ENCODE measurements at regions not wholly inside any gene's neighbourhood (a gene's known extent, or its start where the extent isn't known, plus 50 kb on each side); places are given as distances from the start of the nearest gene placed in this dataset.

GRCh38 chr1:34371829-34372532 is 195.3 kb downstream of the C1orf94 start:
- no peak for ATAC-seq
- no peak overlapping the region for H3K27ac Mint-ChIP-seq
- no peaks in the 10 kb centered on the region for H3K9me3 Mint-ChIP-seq (ENCODE audit: low read depth)
- intact Hi-C loops (cut with DNase I, micrococcal nuclease) = no loop called here
- ChIA-PET POLR2A (no interaction called here), CTCF (no interaction called here)
- no peak overlapping the region for H3K4me3 Mint-ChIP-seq
- peaks cover 30% of the 10 kb centered on the region for H3K27me3 Mint-ChIP-seq
- no peaks in the 10 kb centered on the region for H3K36me3 Mint-ChIP-seq (ENCODE audit: low read depth)
- DNase-seq = no peak
- H3K4me1 Mint-ChIP-seq = no peaks in the 10 kb centered on the region

DNA sequence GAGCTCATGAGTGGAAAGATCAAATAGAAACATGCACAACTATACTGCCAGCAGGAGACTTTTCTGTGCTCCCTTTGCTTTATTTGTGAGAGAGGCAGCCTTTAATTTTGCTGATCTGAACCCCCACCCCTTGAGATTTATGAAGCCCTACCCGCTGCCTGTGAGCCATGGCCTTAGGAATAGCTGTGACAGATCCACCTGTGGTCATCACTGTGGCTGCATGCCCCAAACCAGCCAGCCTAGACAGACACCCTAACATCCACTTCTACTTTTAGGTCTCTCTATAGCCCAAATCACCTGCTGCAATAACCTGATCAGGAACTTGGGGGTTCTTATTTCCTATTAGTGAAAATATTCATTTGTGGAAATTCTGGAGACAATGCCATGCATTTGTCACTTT is 196.2 kb downstream of the C1orf94 start:
- no peaks in the 10 kb centered on the region for H3K9me3 Mint-ChIP-seq (ENCODE audit: low read depth)
- no peak for ATAC-seq
- H3K4me3 Mint-ChIP-seq = no peak overlapping the region
- POLR2A ChIA-PET = no interaction called here
- H3K27ac Mint-ChIP-seq = no peak overlapping the region
- H3K27me3 Mint-ChIP-seq = peaks cover 34% of the 10 kb centered on the region
- no peaks in the 10 kb centered on the region for H3K4me1 Mint-ChIP-seq
- intact Hi-C loops (cut with DNase I, micrococcal nuclease) = no loop called here
- CTCF ChIA-PET = no interaction called here
- H3K36me3 Mint-ChIP-seq (ENCODE audit: low read depth) = no peaks in the 10 kb centered on the region
- no peak for DNase-seq

- Mint-ChIP-seq H3K9me3 (ENCODE audit: low read depth) (no peaks in the 10 kb centered on the region), H3K4me1 (no peaks in the 10 kb centered on the region), H3K36me3 (ENCODE audit: low read depth) (no peaks in the 10 kb centered on the region), H3K4me3 (no peak overlapping the region), H3K27me3 (peaks cover 32% of the 10 kb centered on the region), H3K27ac (no peak overlapping the region)
- CTCF ChIA-PET = interaction anchor here (0.5 kb wide), 1 partner anchor 306 kb away, joined by 3 read pairs; no protein-coding TSS in a partner anchor
- ATAC-seq (no peak), DNase-seq (no peak)
- intact Hi-C loops (cut with DNase I, micrococcal nuclease) = no loop called here
- POLR2A ChIA-PET = no interaction called here
Measured at GRCh38 chr1:34373912-34374311, 197.2 kb downstream of the C1orf94 start.

DNA sequence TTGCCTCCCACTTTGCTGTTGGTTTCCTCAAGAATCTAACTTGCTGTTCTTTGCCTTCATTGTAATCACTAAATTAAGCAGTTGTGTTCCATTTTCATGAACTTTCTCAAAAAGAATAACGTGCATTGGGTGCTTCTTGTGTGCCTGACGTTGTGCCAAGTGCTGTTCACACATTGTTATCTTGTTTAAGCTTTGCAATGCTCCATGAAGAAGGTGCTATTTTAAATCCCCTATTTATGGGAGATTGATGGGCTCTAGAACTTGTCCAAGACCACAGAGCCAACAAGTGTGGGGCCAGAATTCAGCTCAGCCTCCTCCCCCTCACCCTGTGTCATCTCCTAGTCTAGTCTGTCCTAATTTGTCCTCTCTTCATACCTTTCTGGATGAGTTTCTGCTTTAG is 199.8 kb downstream of the C1orf94 start:
- no peaks in the 10 kb centered on the region for H3K9me3 Mint-ChIP-seq (ENCODE audit: low read depth)
- CTCF ChIA-PET = no interaction called here
- POLR2A ChIA-PET = no interaction called here
- intact Hi-C loops (cut with DNase I, micrococcal nuclease) = no loop called here
- H3K36me3 Mint-ChIP-seq (ENCODE audit: low read depth) = no peaks in the 10 kb centered on the region
- H3K27ac Mint-ChIP-seq = no peak overlapping the region
- H3K4me1 Mint-ChIP-seq = no peaks in the 10 kb centered on the region
- DNase-seq = no peak
- peaks cover 35% of the 10 kb centered on the region for H3K27me3 Mint-ChIP-seq
- ATAC-seq = no peak
- no peak overlapping the region for H3K4me3 Mint-ChIP-seq

GRCh38 chr1:34378968-34379856 is 202.5 kb downstream of the C1orf94 start:
- ChIA-PET POLR2A (no interaction called here), CTCF (no interaction called here)
- Mint-ChIP-seq H3K4me3 (no peak overlapping the region), H3K9me3 (ENCODE audit: low read depth) (no peaks in the 10 kb centered on the region), H3K4me1 (no peaks in the 10 kb centered on the region), H3K36me3 (ENCODE audit: low read depth) (no peaks in the 10 kb centered on the region), H3K27me3 (peaks cover 37% of the 10 kb centered on the region), H3K27ac (no peak overlapping the region)
- ATAC-seq (no peak), DNase-seq (no peak)
- intact Hi-C loops (cut with DNase I, micrococcal nuclease) = no loop called here

GRCh38 chr1:34379911-34380310 is 203.2 kb downstream of the C1orf94 start:
- CTCF ChIA-PET = no interaction called here
- DNase-seq (no peak), ATAC-seq (no peak)
- no peak overlapping the region for H3K4me3 Mint-ChIP-seq
- POLR2A ChIA-PET = no interaction called here
- no peaks in the 10 kb centered on the region for H3K36me3 Mint-ChIP-seq (ENCODE audit: low read depth)
- no peak overlapping the region for H3K27ac Mint-ChIP-seq
- intact Hi-C loops (cut with DNase I, micrococcal nuclease) = no loop called here
- H3K27me3 Mint-ChIP-seq = peaks cover 33% of the 10 kb centered on the region
- no peaks in the 10 kb centered on the region for H3K9me3 Mint-ChIP-seq (ENCODE audit: low read depth)
- no peaks in the 10 kb centered on the region for H3K4me1 Mint-ChIP-seq

DNA sequence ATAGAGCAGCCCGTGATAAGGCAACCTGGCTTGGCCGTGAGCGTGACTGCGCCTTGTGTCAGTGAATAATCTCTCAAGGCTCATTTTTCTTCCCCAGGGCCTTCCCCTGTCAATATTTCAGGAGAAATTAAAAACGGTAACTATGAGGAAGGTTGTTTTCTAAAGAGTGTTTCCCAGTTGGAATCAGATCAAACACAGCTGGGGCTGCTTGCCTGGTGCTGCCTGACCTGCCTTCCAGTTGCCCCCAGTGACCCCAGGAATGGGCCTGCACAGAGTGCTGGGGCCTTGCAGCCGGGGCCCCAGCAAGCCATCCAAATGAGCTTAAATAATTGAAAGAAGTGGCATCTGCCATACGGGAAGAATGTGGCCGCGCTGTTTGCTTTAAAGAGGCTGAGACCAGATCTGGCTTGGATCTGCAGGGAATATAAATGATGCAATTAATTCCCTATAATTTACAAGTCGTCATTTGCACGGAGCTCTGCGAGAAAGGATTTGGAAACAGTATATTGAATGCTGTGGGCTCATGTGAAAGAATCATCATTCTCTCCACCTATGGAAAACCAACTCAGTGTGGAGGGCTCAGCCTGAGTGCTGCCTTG is 203.9 kb downstream of the C1orf94 start:
- DNase-seq (no peak), ATAC-seq (no peak)
- ChIA-PET POLR2A (no interaction called here), CTCF (no interaction called here)
- intact Hi-C loops (cut with DNase I, micrococcal nuclease) = no loop called here
- Mint-ChIP-seq H3K4me3 (no peak overlapping the region), H3K9me3 (ENCODE audit: low read depth) (no peaks in the 10 kb centered on the region), H3K27ac (no peak overlapping the region), H3K27me3 (peaks cover 35% of the 10 kb centered on the region), H3K4me1 (no peaks in the 10 kb centered on the region), H3K36me3 (ENCODE audit: low read depth) (no peaks in the 10 kb centered on the region)

DNA sequence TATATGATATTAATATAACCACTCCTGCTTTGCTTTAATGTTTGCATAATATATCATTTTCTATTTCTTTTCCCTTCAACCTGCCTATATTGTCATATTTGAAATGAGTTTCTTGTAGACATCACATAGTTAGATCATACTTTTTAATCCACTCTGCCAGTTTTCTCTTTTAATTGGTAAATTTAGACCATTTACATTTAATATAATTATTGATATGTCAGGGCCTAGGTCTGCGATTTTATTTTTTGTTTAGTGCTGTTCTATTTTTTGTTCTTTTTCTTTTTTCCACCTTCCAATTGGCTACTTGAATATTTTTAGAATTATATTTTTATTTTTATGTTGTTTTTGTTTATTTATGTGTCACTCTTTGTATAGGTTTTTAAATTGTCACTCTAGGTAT is 213.3 kb downstream of the C1orf94 start:
- ChIA-PET CTCF (no interaction called here), POLR2A (no interaction called here)
- Mint-ChIP-seq H3K27ac (no peak overlapping the region), H3K27me3 (peaks cover 20% of the 10 kb centered on the region), H3K36me3 (ENCODE audit: low read depth) (no peaks in the 10 kb centered on the region), H3K9me3 (ENCODE audit: low read depth) (peaks cover 16% of the 10 kb centered on the region), H3K4me1 (no peaks in the 10 kb centered on the region), H3K4me3 (no peak overlapping the region)
- intact Hi-C loops (cut with DNase I, micrococcal nuclease) = no loop called here
- ATAC-seq (no peak), DNase-seq (no peak)

DNA sequence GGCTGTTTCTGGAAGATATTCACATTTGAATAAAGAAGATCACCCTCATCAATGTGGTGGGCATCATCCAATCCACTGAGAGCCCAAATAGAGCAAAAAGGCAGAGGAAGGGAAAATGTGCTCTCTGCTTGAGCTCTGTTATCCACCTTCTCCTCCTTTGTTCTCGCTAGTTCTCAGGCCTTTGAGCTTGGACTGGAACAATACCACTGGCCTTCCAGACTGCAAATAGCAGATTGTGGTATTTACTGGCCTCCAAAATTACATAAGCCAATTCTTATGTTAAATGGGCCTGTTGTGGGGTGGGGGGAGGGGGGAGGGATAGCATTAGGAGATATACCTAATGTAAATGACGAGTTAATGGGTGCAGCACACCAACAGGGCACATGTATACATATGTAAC is 219.3 kb downstream of the C1orf94 start:
- ATAC-seq = no peak
- no peak for DNase-seq
- CTCF ChIA-PET = no interaction called here
- no peaks in the 10 kb centered on the region for H3K4me1 Mint-ChIP-seq
- H3K4me3 Mint-ChIP-seq = no peak overlapping the region
- H3K27ac Mint-ChIP-seq = no peak overlapping the region
- no peaks in the 10 kb centered on the region for H3K36me3 Mint-ChIP-seq (ENCODE audit: low read depth)
- intact Hi-C loops (cut with DNase I, micrococcal nuclease) = no loop called here
- POLR2A ChIA-PET = no interaction called here
- H3K27me3 Mint-ChIP-seq = peaks cover 21% of the 10 kb centered on the region
- H3K9me3 Mint-ChIP-seq (ENCODE audit: low read depth) = peaks cover 2% of the 10 kb centered on the region

DNA sequence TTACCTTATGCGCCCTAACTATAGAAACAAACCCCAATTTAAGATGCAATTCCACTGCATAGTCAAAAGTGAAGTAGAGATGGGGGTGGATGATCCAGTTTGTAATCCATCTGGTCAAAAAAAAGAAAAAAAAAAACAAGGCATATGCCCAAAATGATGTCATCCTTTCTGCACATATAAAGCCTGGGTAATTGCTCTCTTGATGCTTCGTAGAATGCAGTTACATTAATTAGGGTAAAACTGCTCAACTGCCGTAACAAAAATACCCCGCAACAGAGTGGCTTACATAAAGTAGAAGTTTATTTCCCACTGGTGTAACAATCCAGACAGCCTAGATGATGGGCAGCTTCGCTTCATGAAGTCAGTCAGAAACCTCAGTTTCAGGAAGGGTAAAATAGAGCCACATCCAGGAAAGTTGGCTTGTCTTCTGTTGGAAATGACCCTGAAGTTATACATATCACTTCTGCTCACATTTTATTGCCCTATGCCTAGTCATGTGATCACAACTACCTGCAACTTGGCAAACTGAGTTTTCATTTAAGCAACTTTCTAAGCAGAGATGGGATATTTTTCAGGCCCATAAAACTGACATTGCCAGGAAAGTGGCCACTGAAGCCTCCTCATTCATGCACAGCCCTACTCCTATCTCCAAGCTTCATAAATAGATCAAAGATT is 221.7 kb downstream of the C1orf94 start:
- ATAC-seq (no peak), DNase-seq (no peak)
- Mint-ChIP-seq H3K36me3 (ENCODE audit: low read depth) (no peaks in the 10 kb centered on the region), H3K9me3 (ENCODE audit: low read depth) (no peaks in the 10 kb centered on the region), H3K4me3 (no peak overlapping the region), H3K4me1 (no peaks in the 10 kb centered on the region), H3K27me3 (peaks cover 10% of the 10 kb centered on the region), H3K27ac (no peak overlapping the region)
- intact Hi-C loops (cut with DNase I, micrococcal nuclease) = no loop called here
- ChIA-PET POLR2A (interaction anchor here (0.6 kb wide), 1 partner anchor 65 kb away, joined by 3 read pairs; no protein-coding TSS in a partner anchor), CTCF (no interaction called here)

GRCh38 chr1:34398916-34399275 is 222.2 kb downstream of the C1orf94 start:
- ATAC-seq (no peak), DNase-seq (peak; percentile 13)
- intact Hi-C loops (cut with DNase I, micrococcal nuclease) = no loop called here
- ChIA-PET CTCF (no interaction called here), POLR2A (no interaction called here)
- peaks cover 9% of the 10 kb centered on the region for H3K27me3 Mint-ChIP-seq
- H3K9me3 Mint-ChIP-seq (ENCODE audit: low read depth) = no peaks in the 10 kb centered on the region
- H3K4me3 Mint-ChIP-seq = no peak overlapping the region
- no peaks in the 10 kb centered on the region for H3K36me3 Mint-ChIP-seq (ENCODE audit: low read depth)
- H3K27ac Mint-ChIP-seq = no peak overlapping the region
- H3K4me1 Mint-ChIP-seq = no peaks in the 10 kb centered on the region

GRCh38 chr1:34400675-34401074 is 224.0 kb downstream of the C1orf94 start:
- Mint-ChIP-seq H3K4me1 (no peaks in the 10 kb centered on the region), H3K4me3 (no peak overlapping the region), H3K36me3 (ENCODE audit: low read depth) (no peaks in the 10 kb centered on the region), H3K27ac (no peak overlapping the region), H3K9me3 (ENCODE audit: low read depth) (no peaks in the 10 kb centered on the region), H3K27me3 (peaks cover 7% of the 10 kb centered on the region)
- ChIA-PET CTCF (no interaction called here), POLR2A (no interaction called here)
- ATAC-seq = no peak
- intact Hi-C loops (cut with DNase I, micrococcal nuclease) = no loop called here
- no peak for DNase-seq

Data from activated CD4-positive, alpha-beta T cell treated with anti-CD3 and anti-CD28 coated beads for 36 hours (primary cell).